PC-9 (cell line): ENCODE measurements at regions not wholly inside any gene's neighbourhood (a gene's known extent, or its start where the extent isn't known, plus 50 kb on each side); places are given as distances from the start of the nearest gene placed in this dataset.
A peak's percentile ranks its signal among the peaks of the same experiment; 100 is the strongest.

Experiments used
- BruUV-seq: library from RNA; stranded (reverse); fragments of 400-500 nt; replicated peaks from 2 replicates; lab custom pipeline; 2021; lab: Mats Ljungman, UMichigan
- CTCF ChIA-PET: fragments of 300-600 bp; sonication (Branson Sonifier 250); formaldehyde crosslinking; loops from one replicate; lab custom pipeline; 2022; ENCODE audit warnings: antibody characterized with exemption; lab: Charles Lee
- POLR2A ChIA-PET: fragments of 300-600 bp; sonication (Branson Sonifier 250); formaldehyde crosslinking; loops from one replicate; lab custom pipeline; 2022; ENCODE audit warnings: antibody characterized with exemption; ENCODE audit not compliant: unreplicated experiment; lab: Charles Lee
- DNase-seq, 2 experiments: peaks; one replicate each; pipeline versions ENCODE4 v3.0.0 to v3.0.0-alpha.2; 2015 to 2022; ENCODE audit warnings: mixed read lengths in 1 of 2
- H2AFZ ChIP-seq: fragments of 200-600 bp; sonication (generic); 2 replicates; pipeline ENCODE4 v1.8.1; 2017; ENCODE audit warnings: antibody characterized with exemption
- H3F3A ChIP-seq: fragments of 200-600 bp; sonication (generic); 2 replicates; pipeline ENCODE4 v1.8.1; 2017; ENCODE audit warnings: antibody characterized with exemption, mild to moderate bottlenecking, low read depth; ENCODE audit not compliant: insufficient read depth
- H3K27ac ChIP-seq: fragments of 200-600 bp; sonication (generic); 2 replicates; pipeline ENCODE4 v1.6.1; 2016; ENCODE audit warnings: mixed run types
- H3K27me3 ChIP-seq: fragments of 200-600 bp; sonication (generic); 2 replicates; pipeline ENCODE4 v1.6.1; 2016; ENCODE audit warnings: low read depth, mixed run types; ENCODE audit not compliant: insufficient read depth
- H3K36me3 ChIP-seq: fragments of 200-600 bp; sonication (generic); 2 replicates; pipeline ENCODE4 v1.6.1; 2016; ENCODE audit warnings: low read depth, mixed run types
- H3K4me1 ChIP-seq: fragments of 200-600 bp; sonication (generic); replicated peaks from 2 replicates; pipeline ENCODE4 v1.6.1; 2016; ENCODE audit warnings: mixed run types; ENCODE audit not compliant: insufficient read depth
- H3K4me2 ChIP-seq: fragments of 200-600 bp; sonication (generic); 2 replicates; pipeline ENCODE4 v1.6.1; 2017; ENCODE audit warnings: mixed run types
- H3K4me3 ChIP-seq: fragments of 200-600 bp; sonication (generic); 2 replicates; pipeline ENCODE4 v1.6.1; 2016; ENCODE audit warnings: mixed run types
- H3K79me2 ChIP-seq: fragments of 200-600 bp; sonication (generic); 2 replicates; pipeline ENCODE4 v1.6.1; 2017; ENCODE audit warnings: low read depth, mixed run types
- H3K9me2 ChIP-seq: fragments of 200-600 bp; sonication (generic); 2 replicates; pipeline ENCODE4 v1.8.1; 2017; ENCODE audit warnings: mild to moderate bottlenecking; ENCODE audit not compliant: insufficient read depth
- H3K9me3 ChIP-seq: fragments of 200-600 bp; sonication (generic); 2 replicates; pipeline ENCODE4 v1.8.1; 2016; ENCODE audit warnings: low read depth; ENCODE audit not compliant: insufficient read depth
- H4K20me1 ChIP-seq: fragments of 200-600 bp; sonication (generic); 2 replicates; pipeline ENCODE4 v1.8.1; 2017; ENCODE audit not compliant: insufficient read depth
- CTCF ChIP-seq: fragments of 200-600 bp; sonication (generic); conservative IDR thresholded peaks from 2 replicates; pipeline ENCODE4 v1.6.1; 2017; ENCODE audit warnings: mixed run types, antibody characterized with exemption, mild to moderate bottlenecking, moderate library complexity
- EZH2 ChIP-seq: fragments of 200-600 bp; sonication (generic); IDR thresholded peaks from 2 replicates; pipeline ENCODE4 v1.8.0; 2017; ENCODE audit warnings: antibody characterized with exemption, low read depth
- intact Hi-C: fragments of 100-400 bp; cut with micrococcal nuclease; formaldehyde crosslinking; loops from one replicate; pipeline ENCODE4 v1.10.0; 2022; ENCODE audit not compliant: unreplicated experiment

GRCh38 chr2:236501531-236501930, 68.1 kb upstream of the ACKR3 start:
- ChIA-PET POLR2A (no interaction called here), CTCF (no interaction called here)
- no peak overlapping the region for H3K4me2 ChIP-seq
- no peaks in the 10 kb centered on the region for H4K20me1 ChIP-seq
- no peaks in the 10 kb centered on the region for H3K9me3 ChIP-seq
- H3K4me3 ChIP-seq = no peak overlapping the region
- peaks cover 63% of the 10 kb centered on the region for H3K27me3 ChIP-seq
- H3K79me2 ChIP-seq = no peaks in the 10 kb centered on the region
- H3F3A ChIP-seq = no peaks in the 10 kb centered on the region
- TF ChIP-seq EZH2 (no peak), CTCF (no peak)
- intact Hi-C loops = no loop called here
- DNase-seq = no peak
- no peaks in the 10 kb centered on the region for H3K36me3 ChIP-seq
- BruUV-seq = no TSS peak
- H2AFZ ChIP-seq = no peak overlapping the region
- H3K27ac ChIP-seq = no peak overlapping the region
- no peaks in the 10 kb centered on the region for H3K9me2 ChIP-seq
- no peaks in the 10 kb centered on the region for H3K4me1 ChIP-seq

- Histone ChIP-seq H3K27ac (no peak overlapping the region), H3K27me3 (peaks cover 62% of the 10 kb centered on the region), H3K79me2 (no peaks in the 10 kb centered on the region), H4K20me1 (no peaks in the 10 kb centered on the region), H3F3A (no peaks in the 10 kb centered on the region), H3K9me2 (no peaks in the 10 kb centered on the region), H3K4me3 (no peak overlapping the region), H2AFZ (no peak overlapping the region), H3K4me1 (no peaks in the 10 kb centered on the region), H3K4me2 (no peak overlapping the region), H3K36me3 (no peaks in the 10 kb centered on the region), H3K9me3 (no peaks in the 10 kb centered on the region)
- CTCF ChIA-PET = no interaction called here
- no TSS peak for BruUV-seq
- TF ChIP-seq EZH2 (no peak), CTCF (peak; percentile 30; the same call in 1 of the 2 replicates)
- no peak for DNase-seq
- intact Hi-C loops = no loop called here
- POLR2A ChIA-PET = no interaction called here
These were observed 66.5 kb upstream of the ACKR3 start for GRCh38 chr2:236503100-236503499.

GRCh38 chr2:236503583-236503982, 66.0 kb upstream of the ACKR3 start:
- ChIA-PET POLR2A (no interaction called here), CTCF (no interaction called here)
- no peaks in the 10 kb centered on the region for H4K20me1 ChIP-seq
- peaks cover 66% of the 10 kb centered on the region for H3K27me3 ChIP-seq
- H3K27ac ChIP-seq = no peak overlapping the region
- H3K4me2 ChIP-seq = no peak overlapping the region
- no peak for DNase-seq
- no peak overlapping the region for H2AFZ ChIP-seq
- no peak overlapping the region for H3K4me3 ChIP-seq
- no peaks in the 10 kb centered on the region for H3K79me2 ChIP-seq
- TF ChIP-seq EZH2 = no peak
- no peaks in the 10 kb centered on the region for H3K36me3 ChIP-seq
- H3F3A ChIP-seq = no peaks in the 10 kb centered on the region
- no TSS peak for BruUV-seq
- H3K4me1 ChIP-seq = no peaks in the 10 kb centered on the region
- H3K9me2 ChIP-seq = no peaks in the 10 kb centered on the region
- no peaks in the 10 kb centered on the region for H3K9me3 ChIP-seq
- intact Hi-C loops = no loop called here

- no peaks in the 10 kb centered on the region for H3K9me2 ChIP-seq
- intact Hi-C loops = no loop called here
- POLR2A ChIA-PET = no interaction called here
These were observed 64.6 kb upstream of the ACKR3 start for GRCh38 chr2:236505041-236505440.

More at GRCh38 chr2:236505041-236505440, 64.6 kb upstream of the ACKR3 start:
- Histone ChIP-seq H3K79me2 (no peaks in the 10 kb centered on the region), H3K9me3 (no peaks in the 10 kb centered on the region), H4K20me1 (no peaks in the 10 kb centered on the region), H3K4me3 (no peak overlapping the region), H2AFZ (no peak overlapping the region), H3K4me1 (no peaks in the 10 kb centered on the region), H3K27ac (no peak overlapping the region), H3K4me2 (no peak overlapping the region), H3K27me3 (peaks cover 60% of the 10 kb centered on the region), H3K36me3 (no peaks in the 10 kb centered on the region), H3F3A (no peaks in the 10 kb centered on the region)
- no TSS peak for BruUV-seq
- no peak for DNase-seq
- CTCF ChIA-PET = no interaction called here
- TF ChIP-seq EZH2 = no peak
- TF ChIP-seq CTCF = no peak
